ENCODE measurements at regions not wholly inside any gene's neighbourhood (a gene's known extent, or its start where the extent isn't known, plus 50 kb on each side); places are given as distances from the start of the nearest gene placed in this dataset.

GRCh38 chr16:61306204-61306603 is 730.0 kb downstream of the CDH8 start:
- Histone ChIP-seq H3K9me3 (ENCODE audit: insufficient read depth, low read length) (no peaks in the 10 kb centered on the region), H2AFZ (ENCODE audit: low read depth, low read length, severe bottlenecking) (no peak overlapping the region), H3F3A (ENCODE audit: insufficient read depth) (no peaks in the 10 kb centered on the region), H3K9me2 (replicated peaks; ENCODE audit: insufficient read depth, low read length) (0 out of 2 replicates have a peak, but pooled peaks cover 3% of the 10 kb centered on the region), H4K20me1 (ENCODE audit: low read depth, low read length) (no peaks in the 10 kb centered on the region), H3K4me2 (ENCODE audit: low read depth, low read length, poor library complexity, severe bottlenecking) (no peak overlapping the region), H3K4me3 (ENCODE audit: insufficient read depth, low read length, poor library complexity, severe bottlenecking) (no peak overlapping the region), H3K27me3 (ENCODE audit: low read length) (no peaks in the 10 kb centered on the region), H3K79me2 (ENCODE audit: insufficient read depth, low read length) (no peaks in the 10 kb centered on the region), H3K9ac (ENCODE audit: low read length) (no peak overlapping the region), H3K36me3 (ENCODE audit: low read length) (no peaks in the 10 kb centered on the region), H3K27ac (ENCODE audit: low read depth, low read length) (no peak overlapping the region)
- TF ChIP-seq CTCF (IDR thresholded peaks at IDR 0.05; ENCODE audit: insufficient read depth, low read length, poor library complexity, severe bottlenecking) (no peak), EZH2phosphoT487 (conservative IDR thresholded peaks at IDR 0.05; ENCODE audit: low read length) (no peak)

DNA sequence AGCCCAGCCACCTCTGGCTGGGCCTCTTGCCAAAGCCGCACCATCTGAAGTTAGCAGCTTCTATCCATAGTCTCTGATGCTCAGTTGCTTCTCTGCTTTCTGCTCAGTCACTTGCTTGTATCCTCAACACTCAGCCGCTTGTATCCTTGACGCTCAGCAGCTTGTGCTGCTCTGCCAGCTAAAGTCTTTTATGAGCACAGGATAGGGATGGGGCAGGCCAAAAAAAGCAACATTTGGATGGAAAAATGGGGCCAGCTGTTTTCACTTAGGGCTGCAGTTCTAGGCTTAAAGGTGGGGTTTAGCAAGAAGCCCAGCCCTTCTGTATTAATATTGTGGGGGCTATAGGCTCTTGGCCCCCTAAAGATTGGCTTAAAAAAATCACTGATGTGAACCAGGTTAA is 739.4 kb downstream of the CDH8 start:
- TF ChIP-seq CTCF (IDR thresholded peaks at IDR 0.05; ENCODE audit: insufficient read depth, low read length, poor library complexity, severe bottlenecking) (no peak), EZH2phosphoT487 (conservative IDR thresholded peaks at IDR 0.05; ENCODE audit: low read length) (no peak)
- no peaks in the 10 kb centered on the region for H3K79me2 ChIP-seq (ENCODE audit: insufficient read depth, low read length)
- no peaks in the 10 kb centered on the region for H4K20me1 ChIP-seq (ENCODE audit: low read depth, low read length)
- no peak overlapping the region for H3K4me2 ChIP-seq (ENCODE audit: low read depth, low read length, poor library complexity, severe bottlenecking)
- H3F3A ChIP-seq (ENCODE audit: insufficient read depth), result no peaks in the 10 kb centered on the region
- no peaks in the 10 kb centered on the region for H3K27me3 ChIP-seq (ENCODE audit: low read length)
- no peaks in the 10 kb centered on the region for H3K9me3 ChIP-seq (ENCODE audit: insufficient read depth, low read length)
- no peak overlapping the region for H3K4me3 ChIP-seq (ENCODE audit: insufficient read depth, low read length, poor library complexity, severe bottlenecking)
- H3K9ac ChIP-seq (ENCODE audit: low read length), result no peak overlapping the region
- H2AFZ ChIP-seq (ENCODE audit: low read depth, low read length, severe bottlenecking), result no peak overlapping the region
- no peak overlapping the region for H3K27ac ChIP-seq (ENCODE audit: low read depth, low read length)
- no peaks in the 10 kb centered on the region for H3K36me3 ChIP-seq (ENCODE audit: low read length)
- H3K9me2 ChIP-seq (replicated peaks; ENCODE audit: insufficient read depth, low read length), result no peaks in the 10 kb centered on the region

DNA sequence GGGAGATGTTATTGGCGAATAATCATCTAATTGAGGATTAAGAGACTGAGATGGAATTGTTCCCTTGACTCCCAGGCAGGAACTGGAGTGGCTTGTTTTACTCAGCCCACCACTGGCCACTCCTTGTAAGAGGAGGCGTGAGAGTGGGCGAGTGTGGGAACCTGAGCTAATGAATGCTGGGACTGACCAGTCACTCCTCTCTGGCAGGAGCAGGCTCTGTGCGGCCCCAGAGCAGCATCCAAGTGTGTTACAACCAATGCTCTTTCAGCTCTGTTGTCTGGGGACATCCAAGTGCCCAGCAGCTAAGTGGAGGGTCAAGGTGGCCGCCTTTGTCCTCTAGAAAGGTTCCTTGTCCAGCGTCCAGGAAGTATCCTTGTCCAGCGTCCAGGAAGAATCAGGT is 739.9 kb downstream of the CDH8 start:
- no peak overlapping the region for H3K27ac ChIP-seq (ENCODE audit: low read depth, low read length)
- H3K9me2 ChIP-seq (replicated peaks; ENCODE audit: insufficient read depth, low read length), result no peaks in the 10 kb centered on the region
- H3K36me3 ChIP-seq (ENCODE audit: low read length), result no peaks in the 10 kb centered on the region
- no peaks in the 10 kb centered on the region for H3K79me2 ChIP-seq (ENCODE audit: insufficient read depth, low read length)
- TF ChIP-seq EZH2phosphoT487 (conservative IDR thresholded peaks at IDR 0.05; ENCODE audit: low read length) (no peak), CTCF (IDR thresholded peaks at IDR 0.05; ENCODE audit: insufficient read depth, low read length, poor library complexity, severe bottlenecking) (no peak)
- H3K4me2 ChIP-seq (ENCODE audit: low read depth, low read length, poor library complexity, severe bottlenecking), result no peak overlapping the region
- no peak overlapping the region for H3K9ac ChIP-seq (ENCODE audit: low read length)
- H2AFZ ChIP-seq (ENCODE audit: low read depth, low read length, severe bottlenecking), result no peak overlapping the region
- H3F3A ChIP-seq (ENCODE audit: insufficient read depth), result no peaks in the 10 kb centered on the region
- H3K27me3 ChIP-seq (ENCODE audit: low read length), result no peaks in the 10 kb centered on the region
- no peak overlapping the region for H3K4me3 ChIP-seq (ENCODE audit: insufficient read depth, low read length, poor library complexity, severe bottlenecking)
- no peaks in the 10 kb centered on the region for H4K20me1 ChIP-seq (ENCODE audit: low read depth, low read length)
- no peaks in the 10 kb centered on the region for H3K9me3 ChIP-seq (ENCODE audit: insufficient read depth, low read length)

All from SU-DHL-6 (cell line).